ENCODE measurements at regions not wholly inside any gene's neighbourhood (a gene's known extent, or its start where the extent isn't known, plus 50 kb on each side); places are given as distances from the start of the nearest gene placed in this dataset.

- TF ChIP-seq CTCF (conservative IDR thresholded peaks at IDR 0.05; ENCODE audit: low read depth, low read length) (no peak), EZH2 (IDR thresholded peaks at IDR 0.05; ENCODE audit: borderline replicate concordance, low read depth, low read length, poor library complexity, severe bottlenecking) (no peak)
Measured at GRCh38 chr4:20049889-20050288, 201.8 kb upstream of the SLIT2 start.
